ENCODE measurements at regions not wholly inside any gene's neighbourhood (a gene's known extent, or its start where the extent isn't known, plus 50 kb on each side); places are given as distances from the start of the nearest gene placed in this dataset.
A peak's percentile ranks its signal among the peaks of the same experiment; 100 is the strongest.
"Not testable (repeated sequence)": the region's sequence is repeated elsewhere in the genome, so short reads cannot be mapped to it uniquely, and the experiment has no call there.

- not testable (repeated sequence) for H3K4me1 ChIP-seq (ENCODE audit: control insufficient read depth, insufficient read depth, low read length, unreplicated experiment); H3K27ac ChIP-seq (ENCODE audit: low read depth, low read length); H2AFZ ChIP-seq (ENCODE audit: low read length, unreplicated experiment); H3K36me3 ChIP-seq (ENCODE audit: insufficient read depth, low read length); H3K79me2 ChIP-seq (ENCODE audit: control insufficient read depth, insufficient read depth, low read length, unreplicated experiment)
- H3K27me3 ChIP-seq (ENCODE audit: insufficient read depth, low read length) = peaks cover 22% of the 10 kb centered on the region
- 0 out of 2 replicates have a peak overlapping the region, but pooled peaks have one; percentile 33 for H3K4me3 ChIP-seq (ENCODE audit: low read depth, low read length)
Measured at GRCh38 chr11:71638801-71639519, 56.3 kb upstream of the KRTAP5-11 start.

DNA sequence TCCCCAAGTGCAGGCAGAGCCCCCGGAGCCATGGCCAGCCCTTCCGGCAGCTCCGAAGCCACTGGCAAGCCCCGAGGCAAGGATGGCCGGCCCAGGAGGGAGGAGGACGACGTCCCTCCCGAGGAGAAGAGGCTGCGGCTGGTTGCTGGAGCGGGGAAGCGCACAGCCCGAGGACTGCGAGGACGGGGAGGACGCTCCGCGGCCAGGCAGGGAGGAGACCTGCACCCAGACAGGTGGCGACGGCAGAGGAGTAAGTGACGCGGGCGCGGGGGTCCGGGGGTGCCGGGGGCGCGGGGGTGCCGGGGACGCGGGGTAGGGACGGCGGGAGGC, 56.8 kb upstream of the KRTAP5-11 start:
- H3K36me3 ChIP-seq (ENCODE audit: insufficient read depth, low read length); H2AFZ ChIP-seq (ENCODE audit: low read length, unreplicated experiment); H3K27ac ChIP-seq (ENCODE audit: low read depth, low read length); H3K79me2 ChIP-seq (ENCODE audit: control insufficient read depth, insufficient read depth, low read length, unreplicated experiment); H3K4me1 ChIP-seq (ENCODE audit: control insufficient read depth, insufficient read depth, low read length, unreplicated experiment): not testable (repeated sequence)
- H3K27me3 ChIP-seq (ENCODE audit: insufficient read depth, low read length) = peaks cover 22% of the 10 kb centered on the region
- H3K4me3 ChIP-seq (ENCODE audit: low read depth, low read length) = 0 out of 2 replicates have a peak overlapping the region, but pooled peaks have one; percentile 33

DNA sequence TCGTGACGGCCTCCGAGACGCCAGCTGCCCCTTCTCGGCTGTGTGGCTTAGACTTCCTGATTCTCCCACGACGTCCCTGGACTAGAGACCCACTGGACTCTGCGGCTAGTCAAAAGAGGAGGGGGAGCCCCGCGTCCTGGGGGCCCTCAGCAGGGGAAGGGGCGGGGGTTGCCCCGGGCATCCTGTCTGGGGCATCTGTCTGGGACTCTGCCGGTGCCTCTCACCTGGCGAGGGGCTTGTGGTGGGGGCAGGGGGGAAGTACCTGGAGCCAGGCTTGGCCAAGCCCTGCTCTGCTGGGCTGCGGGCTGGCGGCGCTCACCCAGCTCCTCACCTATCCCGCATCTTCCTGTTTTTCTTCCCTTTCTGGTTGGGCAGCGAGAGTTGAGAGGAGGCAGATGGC, 57.2 kb upstream of the KRTAP5-11 start:
- H2AFZ ChIP-seq (ENCODE audit: low read length, unreplicated experiment); H3K79me2 ChIP-seq (ENCODE audit: control insufficient read depth, insufficient read depth, low read length, unreplicated experiment); H3K36me3 ChIP-seq (ENCODE audit: insufficient read depth, low read length); H3K4me3 ChIP-seq (ENCODE audit: low read depth, low read length); H3K4me1 ChIP-seq (ENCODE audit: control insufficient read depth, insufficient read depth, low read length, unreplicated experiment); H3K27ac ChIP-seq (ENCODE audit: low read depth, low read length): not testable (repeated sequence)
- H3K27me3 ChIP-seq (ENCODE audit: insufficient read depth, low read length) = peaks cover 22% of the 10 kb centered on the region

GRCh38 chr11:71647078-71647477, 64.4 kb upstream of the KRTAP5-11 start:
- not testable (repeated sequence) for H3K36me3 ChIP-seq (ENCODE audit: insufficient read depth, low read length); H3K27ac ChIP-seq (ENCODE audit: low read depth, low read length); H3K4me1 ChIP-seq (ENCODE audit: control insufficient read depth, insufficient read depth, low read length, unreplicated experiment); H3K27me3 ChIP-seq (ENCODE audit: insufficient read depth, low read length); H2AFZ ChIP-seq (ENCODE audit: low read length, unreplicated experiment); H3K4me3 ChIP-seq (ENCODE audit: low read depth, low read length); H3K79me2 ChIP-seq (ENCODE audit: control insufficient read depth, insufficient read depth, low read length, unreplicated experiment)

GRCh38 chr11:71652998-71653397, 70.3 kb upstream of the KRTAP5-11 start:
- not testable (repeated sequence) for H3K4me1 ChIP-seq (ENCODE audit: control insufficient read depth, insufficient read depth, low read length, unreplicated experiment); H2AFZ ChIP-seq (ENCODE audit: low read length, unreplicated experiment); H3K27me3 ChIP-seq (ENCODE audit: insufficient read depth, low read length); H3K27ac ChIP-seq (ENCODE audit: low read depth, low read length); H3K79me2 ChIP-seq (ENCODE audit: control insufficient read depth, insufficient read depth, low read length, unreplicated experiment); H3K36me3 ChIP-seq (ENCODE audit: insufficient read depth, low read length); H3K4me3 ChIP-seq (ENCODE audit: low read depth, low read length)

DNA sequence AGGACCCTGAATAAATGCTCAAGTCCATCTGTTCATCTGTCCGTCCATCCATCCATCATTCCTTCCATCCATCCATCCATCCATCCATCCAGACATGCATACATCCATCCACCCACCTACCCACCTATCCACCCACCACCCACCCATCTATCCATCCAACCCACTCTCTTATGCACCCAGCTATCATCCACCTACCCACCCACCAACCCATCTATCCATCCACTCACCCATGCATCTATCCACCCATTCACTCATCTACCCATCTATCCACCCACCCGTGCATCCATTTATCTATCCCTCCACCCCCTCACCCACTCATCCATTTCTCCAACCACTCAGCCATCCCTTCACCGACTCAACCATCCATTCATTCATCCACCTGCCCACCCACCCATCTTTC, 71.7 kb upstream of the KRTAP5-11 start:
- H3K36me3 ChIP-seq (ENCODE audit: insufficient read depth, low read length); H2AFZ ChIP-seq (ENCODE audit: low read length, unreplicated experiment); H3K4me3 ChIP-seq (ENCODE audit: low read depth, low read length); H3K27ac ChIP-seq (ENCODE audit: low read depth, low read length); H3K27me3 ChIP-seq (ENCODE audit: insufficient read depth, low read length); H3K4me1 ChIP-seq (ENCODE audit: control insufficient read depth, insufficient read depth, low read length, unreplicated experiment); H3K79me2 ChIP-seq (ENCODE audit: control insufficient read depth, insufficient read depth, low read length, unreplicated experiment): not testable (repeated sequence)

DNA sequence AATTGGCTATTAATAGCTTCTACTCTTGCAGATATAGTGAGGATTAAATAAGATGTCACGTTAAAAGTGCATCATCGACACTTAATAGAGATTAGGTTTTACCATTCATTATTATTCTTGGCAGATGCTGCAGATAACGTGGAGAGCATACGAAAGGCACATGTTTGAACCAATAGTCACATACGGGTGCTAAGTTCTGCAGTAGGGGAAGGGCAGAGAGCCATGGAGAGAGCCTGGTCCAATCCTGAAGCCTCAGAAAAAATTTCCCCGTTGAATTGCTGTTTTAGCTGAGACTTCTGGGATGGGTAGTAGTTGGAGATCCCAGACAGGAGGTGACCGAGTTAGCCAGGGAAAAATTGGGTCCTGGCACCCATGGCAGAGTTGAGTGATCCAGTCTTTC, 72.4 kb upstream of the KRTAP5-11 start:
- not testable (repeated sequence) for H2AFZ ChIP-seq (ENCODE audit: low read length, unreplicated experiment); H3K36me3 ChIP-seq (ENCODE audit: insufficient read depth, low read length); H3K4me3 ChIP-seq (ENCODE audit: low read depth, low read length); H3K79me2 ChIP-seq (ENCODE audit: control insufficient read depth, insufficient read depth, low read length, unreplicated experiment); H3K4me1 ChIP-seq (ENCODE audit: control insufficient read depth, insufficient read depth, low read length, unreplicated experiment); H3K27ac ChIP-seq (ENCODE audit: low read depth, low read length); H3K27me3 ChIP-seq (ENCODE audit: insufficient read depth, low read length)

GRCh38 chr11:71656513-71656912, 73.8 kb upstream of the KRTAP5-11 start:
- not testable (repeated sequence) for H3K4me1 ChIP-seq (ENCODE audit: control insufficient read depth, insufficient read depth, low read length, unreplicated experiment); H3K4me3 ChIP-seq (ENCODE audit: low read depth, low read length); H3K27me3 ChIP-seq (ENCODE audit: insufficient read depth, low read length)

GRCh38 chr11:71664941-71665340, 82.3 kb upstream of the KRTAP5-11 start:
- not testable (repeated sequence) for H3K4me1 ChIP-seq (ENCODE audit: control insufficient read depth, insufficient read depth, low read length, unreplicated experiment); H3K4me3 ChIP-seq (ENCODE audit: low read depth, low read length); H3K27me3 ChIP-seq (ENCODE audit: insufficient read depth, low read length); H3K36me3 ChIP-seq (ENCODE audit: insufficient read depth, low read length); H2AFZ ChIP-seq (ENCODE audit: low read length, unreplicated experiment); H3K79me2 ChIP-seq (ENCODE audit: control insufficient read depth, insufficient read depth, low read length, unreplicated experiment); H3K27ac ChIP-seq (ENCODE audit: low read depth, low read length)

More at GRCh38 chr11:71656513-71656912, 73.8 kb upstream of the KRTAP5-11 start:
- H3K36me3 ChIP-seq (ENCODE audit: insufficient read depth, low read length); H3K79me2 ChIP-seq (ENCODE audit: control insufficient read depth, insufficient read depth, low read length, unreplicated experiment); H2AFZ ChIP-seq (ENCODE audit: low read length, unreplicated experiment); H3K27ac ChIP-seq (ENCODE audit: low read depth, low read length): not testable (repeated sequence)

DNA sequence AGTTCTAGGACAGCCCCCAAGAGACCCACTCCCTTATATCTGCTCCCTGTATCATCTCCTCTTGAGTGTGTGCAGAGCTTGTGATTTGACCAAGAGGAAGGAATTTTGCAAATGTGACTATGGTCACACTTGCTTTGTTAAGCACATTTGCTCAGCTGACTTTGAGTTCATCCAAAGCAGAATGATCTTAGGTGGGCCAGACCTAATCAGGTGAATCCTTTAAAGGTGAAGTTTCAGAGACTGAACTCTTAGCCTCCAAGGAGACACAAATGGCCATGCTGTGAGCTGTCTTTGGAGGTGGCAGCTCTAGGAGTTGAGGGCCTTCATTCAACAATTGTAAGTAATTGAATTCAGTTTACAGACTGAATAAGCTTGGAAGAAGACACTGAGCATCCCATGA, 115.4 kb upstream of the KRTAP5-11 start:
- H3K4me3 ChIP-seq (ENCODE audit: low read depth, low read length); H3K4me1 ChIP-seq (ENCODE audit: control insufficient read depth, insufficient read depth, low read length, unreplicated experiment): not testable (repeated sequence)

DNA sequence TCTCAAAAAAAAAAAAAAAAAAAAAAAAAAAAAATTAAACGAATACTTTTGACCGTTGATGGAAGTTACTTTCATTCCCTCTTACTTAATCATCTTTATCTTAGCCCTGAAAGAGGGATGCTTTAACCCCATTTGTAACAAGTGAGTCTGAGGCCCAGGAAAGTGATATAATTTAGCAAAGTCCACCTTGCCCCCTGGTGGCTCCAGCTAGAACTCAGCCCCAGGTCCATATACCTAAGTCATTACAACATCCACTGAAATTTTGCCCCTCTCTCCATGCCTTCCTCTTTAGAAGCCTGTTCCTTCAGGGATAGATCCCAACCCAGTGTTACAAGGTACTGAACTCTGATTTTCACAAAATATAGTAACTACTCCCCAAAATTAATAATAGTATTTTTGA, 116.3 kb upstream of the KRTAP5-11 start:
- not testable (repeated sequence) for H3K27ac ChIP-seq (ENCODE audit: low read depth, low read length); H3K4me3 ChIP-seq (ENCODE audit: low read depth, low read length); H3K36me3 ChIP-seq (ENCODE audit: insufficient read depth, low read length); H3K79me2 ChIP-seq (ENCODE audit: control insufficient read depth, insufficient read depth, low read length, unreplicated experiment); H3K27me3 ChIP-seq (ENCODE audit: insufficient read depth, low read length); H3K4me1 ChIP-seq (ENCODE audit: control insufficient read depth, insufficient read depth, low read length, unreplicated experiment); H2AFZ ChIP-seq (ENCODE audit: low read length, unreplicated experiment)

More for the DNA sequence above, 115.4 kb upstream of the KRTAP5-11 start:
- H3K79me2 ChIP-seq (ENCODE audit: control insufficient read depth, insufficient read depth, low read length, unreplicated experiment); H2AFZ ChIP-seq (ENCODE audit: low read length, unreplicated experiment); H3K27ac ChIP-seq (ENCODE audit: low read depth, low read length); H3K36me3 ChIP-seq (ENCODE audit: insufficient read depth, low read length); H3K27me3 ChIP-seq (ENCODE audit: insufficient read depth, low read length): not testable (repeated sequence)
